Natural killer cell (primary cell): ENCODE measurements at regions not wholly inside any gene's neighbourhood (a gene's known extent, or its start where the extent isn't known, plus 50 kb on each side); places are given as distances from the start of the nearest gene placed in this dataset.

Source experiments
- ATAC-seq, 3 donors: fragments of 150-1000 bp in 2 of 3; fragments of 200-7000 bp in 1 of 3; cut with Tn5 transposase; 1 replicate in 1 of 3; 2 replicates in 2 of 3; pipeline ENCODE4 v1.10.0; 2021; ENCODE audit warnings: mild to moderate bottlenecking in 2 of 3, moderate library complexity in 2 of 3
- DNase-seq, 2 donors: peaks; one replicate each; pipeline versions ENCODE4 v3.0.0 to v3.0.0-alpha.2; 2013 to 2021; ENCODE audit warnings: mixed read lengths in 1 of 2
- H3K27ac ChIP-seq: one replicate; pipeline ENCODE4 v1.5.1; 2013; ENCODE audit warnings: mild to moderate bottlenecking, low read length
- H3K27me3 ChIP-seq: one replicate; pipeline ENCODE4 v1.6.1; 2013; ENCODE audit warnings: low read length; ENCODE audit not compliant: control insufficient read depth, insufficient read depth
- H3K36me3 ChIP-seq: one replicate; pipeline ENCODE4 v1.6.1; 2013; ENCODE audit warnings: low read length; ENCODE audit not compliant: control insufficient read depth, insufficient read depth
- H3K4me1 ChIP-seq: one replicate; pipeline ENCODE4 v1.6.1; 2013; ENCODE audit warnings: low read length; ENCODE audit not compliant: control insufficient read depth, insufficient read depth
- H3K4me3 ChIP-seq: one replicate; pipeline ENCODE4 v1.5.1; 2013; ENCODE audit warnings: low read length
- H3K9me3 ChIP-seq: one replicate; pipeline ENCODE4 v1.6.1; 2013; ENCODE audit warnings: low read length; ENCODE audit not compliant: control insufficient read depth, insufficient read depth
- H3K27ac Mint-ChIP-seq, 2 donors: one replicate each; pipeline ENCODE4 v1.8.0; 2022; ENCODE audit warnings: mild to moderate bottlenecking in 2 of 2, mixed read lengths in 2 of 2, moderate library complexity in 1 of 2
- H3K27me3 Mint-ChIP-seq, 2 donors: one replicate each; pipeline ENCODE4 v1.8.0; 2022; ENCODE audit warnings: low read depth in 2 of 2, mixed read lengths in 2 of 2
- H3K36me3 Mint-ChIP-seq: one replicate; pipeline ENCODE4 v1.8.0; 2022; ENCODE audit warnings: mixed read lengths
- H3K4me1 Mint-ChIP-seq, 2 donors: one replicate each; pipeline ENCODE4 v1.8.0; 2022; ENCODE audit warnings: mixed read lengths in 2 of 2
- H3K4me3 Mint-ChIP-seq: one replicate; pipeline ENCODE4 v1.8.0; 2022; ENCODE audit warnings: mild to moderate bottlenecking, moderate library complexity, mixed read lengths
- H3K9me3 Mint-ChIP-seq, 2 donors: one replicate each; pipeline ENCODE4 v1.8.0; 2022; ENCODE audit warnings: mixed read lengths in 2 of 2
- WGBS: methylation state at CpG from one replicate; pipeline ENCODE4 v1.1.7; 2013; ENCODE audit warnings: missing lambda C conversion rate; ENCODE audit not compliant: insufficient coverage; 5-methylcytosine and 5-hydroxymethylcytosine counted together
- intact Hi-C: fragments of 100-400 bp; cut with micrococcal nuclease; formaldehyde crosslinking; loops from one replicate; pipeline ENCODE4 v1.14.2; 2022
- TF ChIP-seq, protein P1 (sequence below): fragments of 200-600 bp; IDR thresholded peaks from one replicate; pipeline ENCODE4 v1.8.0; 2022; ENCODE audit warnings: antibody characterized with exemption

DNA sequence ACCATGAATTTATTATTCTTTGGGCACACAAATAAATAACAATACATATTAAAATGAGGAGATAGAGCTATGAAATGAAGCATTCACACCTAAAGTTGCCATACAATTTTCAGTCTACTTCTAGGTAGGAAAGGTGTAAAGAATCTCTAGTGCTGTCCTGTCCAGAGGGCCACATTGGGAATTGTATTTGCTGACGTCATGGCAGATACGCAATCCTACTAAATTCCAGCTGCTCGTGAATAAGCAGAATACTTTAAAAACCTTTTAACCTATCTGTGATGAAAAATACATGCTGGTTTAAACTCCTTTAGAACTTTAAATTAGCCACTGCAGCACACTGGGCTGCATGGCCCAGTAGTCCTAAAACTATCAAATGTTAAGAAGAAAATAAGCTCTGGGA is 236.1 kb downstream of the FSCB start:
- no peak overlapping the region for H3K27ac Mint-ChIP-seq
- no peak overlapping the region for H3K4me3 Mint-ChIP-seq
- no peak overlapping the region for H3K27ac ChIP-seq
- H3K4me1 ChIP-seq, result no peaks in the 10 kb centered on the region
- intact Hi-C loops, result no loop called here
- peaks cover 11 to 27% of the 10 kb centered on the region in 2 donors for H3K9me3 Mint-ChIP-seq
- no peaks in the 10 kb centered on the region for H3K36me3 ChIP-seq
- no peaks in the 10 kb centered on the region for H3K27me3 Mint-ChIP-seq
- TF ChIP-seq, protein P1, sequence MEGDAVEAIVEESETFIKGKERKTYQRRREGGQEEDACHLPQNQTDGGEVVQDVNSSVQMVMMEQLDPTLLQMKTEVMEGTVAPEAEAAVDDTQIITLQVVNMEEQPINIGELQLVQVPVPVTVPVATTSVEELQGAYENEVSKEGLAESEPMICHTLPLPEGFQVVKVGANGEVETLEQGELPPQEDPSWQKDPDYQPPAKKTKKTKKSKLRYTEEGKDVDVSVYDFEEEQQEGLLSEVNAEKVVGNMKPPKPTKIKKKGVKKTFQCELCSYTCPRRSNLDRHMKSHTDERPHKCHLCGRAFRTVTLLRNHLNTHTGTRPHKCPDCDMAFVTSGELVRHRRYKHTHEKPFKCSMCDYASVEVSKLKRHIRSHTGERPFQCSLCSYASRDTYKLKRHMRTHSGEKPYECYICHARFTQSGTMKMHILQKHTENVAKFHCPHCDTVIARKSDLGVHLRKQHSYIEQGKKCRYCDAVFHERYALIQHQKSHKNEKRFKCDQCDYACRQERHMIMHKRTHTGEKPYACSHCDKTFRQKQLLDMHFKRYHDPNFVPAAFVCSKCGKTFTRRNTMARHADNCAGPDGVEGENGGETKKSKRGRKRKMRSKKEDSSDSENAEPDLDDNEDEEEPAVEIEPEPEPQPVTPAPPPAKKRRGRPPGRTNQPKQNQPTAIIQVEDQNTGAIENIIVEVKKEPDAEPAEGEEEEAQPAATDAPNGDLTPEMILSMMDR, result no peak
- no peak for ATAC-seq
- H3K9me3 ChIP-seq, result no peaks in the 10 kb centered on the region
- 100% methylated on average over 2 of the region's 3 CpGs for WGBS
- H3K27me3 ChIP-seq, result no peaks in the 10 kb centered on the region
- H3K4me3 ChIP-seq, result no peak overlapping the region
- H3K36me3 Mint-ChIP-seq, result no peaks in the 10 kb centered on the region
- no peaks in the 10 kb centered on the region for H3K4me1 Mint-ChIP-seq
- DNase-seq, result no peak

DNA sequence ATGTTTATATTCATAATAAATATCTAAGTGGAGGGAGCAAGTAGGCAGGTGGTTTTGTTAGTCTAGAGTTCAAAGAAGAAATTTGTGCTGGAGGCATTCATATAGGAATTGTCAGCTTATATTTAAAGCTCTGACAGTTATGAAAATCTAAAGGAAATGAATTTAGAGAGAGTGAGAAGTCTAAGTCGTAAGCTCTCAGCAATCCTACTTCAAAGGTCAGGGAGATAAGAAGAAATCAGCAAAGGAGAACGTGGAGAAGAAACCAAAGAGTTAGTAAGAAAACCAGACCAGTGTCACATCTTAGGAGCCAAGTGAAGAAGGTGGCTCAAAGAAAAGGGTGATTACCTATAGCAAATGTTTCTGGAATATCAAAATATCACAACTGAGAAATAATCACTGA is 241.8 kb downstream of the FSCB start:
- DNase-seq (no peak), ATAC-seq (no peak)
- Histone ChIP-seq H3K4me3 (no peak overlapping the region), H3K27me3 (no peaks in the 10 kb centered on the region), H3K9me3 (peaks cover 7% of the 10 kb centered on the region), H3K4me1 (no peaks in the 10 kb centered on the region), H3K27ac (no peak overlapping the region), H3K36me3 (no peaks in the 10 kb centered on the region)
- no peaks in the 10 kb centered on the region for H3K27me3 Mint-ChIP-seq
- peaks cover 32 to 41% of the 10 kb centered on the region in 2 donors for H3K9me3 Mint-ChIP-seq
- no peak overlapping the region for H3K27ac Mint-ChIP-seq
- TF ChIP-seq, protein P1, result no peak
- H3K4me3 Mint-ChIP-seq, result no peak overlapping the region
- H3K4me1 Mint-ChIP-seq, result no peaks in the 10 kb centered on the region
- 52% methylated on average over 2 of the region's 2 CpGs for WGBS
- intact Hi-C loops, result no loop called here
- H3K36me3 Mint-ChIP-seq, result peaks cover 11% of the 10 kb centered on the region

DNA sequence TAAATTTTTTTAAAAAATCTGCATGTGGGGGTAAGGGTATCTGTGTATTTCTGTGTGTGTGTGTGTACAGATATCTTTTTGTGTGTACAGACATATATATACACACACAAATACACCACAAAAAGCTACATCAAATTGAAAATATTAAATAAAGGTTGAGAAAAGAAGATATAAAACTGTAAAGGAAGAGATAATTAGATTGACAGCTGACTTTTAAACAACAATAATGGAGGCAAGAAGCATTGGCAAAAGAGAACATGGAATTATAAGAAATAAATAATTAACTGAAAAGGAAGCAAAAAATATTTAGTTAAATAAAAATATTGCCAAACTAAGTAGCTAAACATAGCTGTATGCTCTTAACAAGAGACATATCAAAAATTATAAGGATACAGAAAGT is 291.4 kb downstream of the FSCB start:
- Histone ChIP-seq H3K36me3 (no peaks in the 10 kb centered on the region), H3K27ac (no peak overlapping the region), H3K4me1 (no peaks in the 10 kb centered on the region), H3K27me3 (no peaks in the 10 kb centered on the region), H3K4me3 (no peak overlapping the region), H3K9me3 (peaks cover 2% of the 10 kb centered on the region)
- TF ChIP-seq, protein P1, result no peak
- intact Hi-C loops, result no loop called here
- DNase-seq (no peak), ATAC-seq (no peak)
- peaks cover under 1% of the 10 kb centered on the region for H3K36me3 Mint-ChIP-seq
- H3K4me1 Mint-ChIP-seq, result no peaks in the 10 kb centered on the region
- no peak overlapping the region for H3K4me3 Mint-ChIP-seq
- no peak overlapping the region for H3K27ac Mint-ChIP-seq
- H3K9me3 Mint-ChIP-seq, result peaks cover 10 to 27% of the 10 kb centered on the region in 2 donors
- no peaks in the 10 kb centered on the region for H3K27me3 Mint-ChIP-seq

DNA sequence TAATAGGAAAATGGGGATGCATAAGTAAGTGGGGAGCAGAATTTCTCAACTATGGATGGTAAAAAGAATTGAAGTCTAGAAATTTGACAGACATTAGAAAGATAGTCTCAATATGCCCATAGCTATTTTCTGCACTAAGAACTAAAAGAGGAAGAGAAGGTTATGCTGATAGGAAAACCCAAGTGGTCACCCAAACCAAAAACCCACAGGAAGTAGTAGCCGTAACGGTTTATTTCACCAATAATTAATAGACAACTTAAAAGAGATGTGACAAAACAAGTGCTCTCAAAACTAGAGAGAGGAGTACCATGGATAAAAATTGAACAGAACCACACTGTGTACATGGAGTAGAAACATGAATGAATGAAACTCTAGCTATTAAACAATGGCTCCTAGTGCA is 295.4 kb downstream of the FSCB start:
- Mint-ChIP-seq H3K27ac (no peak overlapping the region), H3K4me3 (no peak overlapping the region), H3K36me3 (no peaks in the 10 kb centered on the region), H3K27me3 (no peaks in the 10 kb centered on the region), H3K9me3 (peaks cover 7 to 17% of the 10 kb centered on the region in 2 donors), H3K4me1 (no peaks in the 10 kb centered on the region)
- Histone ChIP-seq H3K9me3 (peaks cover 4% of the 10 kb centered on the region), H3K36me3 (no peaks in the 10 kb centered on the region), H3K27ac (no peak overlapping the region), H3K4me1 (no peaks in the 10 kb centered on the region), H3K27me3 (no peaks in the 10 kb centered on the region), H3K4me3 (no peak overlapping the region)
- WGBS, result no CpG with 5 or more reads among the region's 2 CpGs
- ATAC-seq (no peak), DNase-seq (no peak)
- TF ChIP-seq, protein P1, result no peak
- intact Hi-C loops, result no loop called here
